Stimulated activated memory B cell treated with anti-CD40 and anti-IgM and Interleukin-4, amounts not matched to agents 10 μg/mL and 1 μg/mL and 100 μg/mL, for 72 hours (primary cell): ENCODE measurements at regions not wholly inside any gene's neighbourhood (a gene's known extent, or its start where the extent isn't known, plus 50 kb on each side); places are given as distances from the start of the nearest gene placed in this dataset.
"Not testable (repeated sequence)": the region's sequence is repeated elsewhere in the genome, so short reads cannot be mapped to it uniquely, and the experiment has no call there.

ENCODE experiments used
- ATAC-seq: fragments of 150-1000 bp; cut with Tn5 transposase; 2 replicates; pipeline ENCODE4 v1.10.0; 2021
- H3K27ac Mint-ChIP-seq: one replicate; pipeline ENCODE4 v1.8.0; 2022; ENCODE audit warnings: mild to moderate bottlenecking, mixed read lengths
- H3K27me3 Mint-ChIP-seq: one replicate; pipeline ENCODE4 v1.8.0; 2022; ENCODE audit warnings: mixed read lengths
- H3K36me3 Mint-ChIP-seq: one replicate; pipeline ENCODE4 v1.8.0; 2022; ENCODE audit warnings: mixed read lengths
- H3K4me1 Mint-ChIP-seq: one replicate; pipeline ENCODE4 v1.8.0; 2022; ENCODE audit warnings: mixed read lengths
- H3K4me3 Mint-ChIP-seq: one replicate; pipeline ENCODE4 v1.8.0; 2022; ENCODE audit warnings: mild to moderate bottlenecking, moderate library complexity, mixed read lengths
- H3K9me3 Mint-ChIP-seq: one replicate; pipeline ENCODE4 v1.8.0; 2022; ENCODE audit warnings: mixed read lengths

DNA sequence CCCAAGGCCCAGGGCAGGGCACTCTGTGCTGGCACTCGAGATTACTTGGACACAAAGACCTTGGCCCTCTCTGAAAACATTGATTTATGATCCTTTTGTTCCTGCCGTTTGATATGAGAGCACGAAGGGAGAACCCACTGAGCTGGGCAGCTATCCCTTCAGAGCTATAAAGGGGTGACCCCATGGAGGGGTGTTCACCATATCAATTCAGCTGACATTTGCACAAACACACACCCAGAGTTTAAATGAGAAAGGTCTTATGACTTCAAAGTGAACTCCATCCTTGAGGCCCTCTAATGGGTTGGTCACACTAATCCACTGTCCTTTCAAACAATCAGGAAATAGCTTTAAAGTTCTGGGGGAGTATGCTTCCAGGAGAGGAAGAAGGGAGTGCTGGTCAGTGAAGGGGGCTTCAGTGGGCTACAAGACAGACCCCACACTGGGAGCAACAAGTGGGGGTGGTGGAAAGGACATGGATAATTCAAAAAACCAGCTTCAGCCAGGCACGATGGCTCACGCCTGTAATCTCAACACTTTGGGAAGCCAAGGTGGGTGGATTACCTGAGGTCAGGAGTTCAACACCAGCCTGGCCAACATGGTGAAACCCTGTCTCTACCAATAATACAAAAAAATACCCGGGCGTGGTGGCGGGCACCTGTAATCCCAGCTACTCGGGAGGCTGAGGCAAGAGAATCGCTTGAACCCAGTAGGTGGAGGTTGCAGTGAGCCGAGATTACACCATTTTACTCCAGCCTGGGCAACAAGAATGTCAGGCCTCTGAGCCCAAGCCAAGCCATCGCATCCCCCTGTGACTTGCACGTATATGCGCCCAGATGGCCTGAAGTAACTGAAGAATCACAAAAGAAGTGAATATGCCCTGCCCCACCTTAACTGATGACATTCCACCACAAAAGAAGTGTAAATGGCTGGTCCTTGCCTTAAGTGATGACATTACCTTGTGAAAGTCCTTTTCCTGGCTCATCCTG, 97.1 kb upstream of the RAB4A start:
- H3K4me1 Mint-ChIP-seq, H3K4me3 Mint-ChIP-seq, H3K36me3 Mint-ChIP-seq, ATAC-seq, H3K27ac Mint-ChIP-seq, H3K27me3 Mint-ChIP-seq, H3K9me3 Mint-ChIP-seq: not testable (repeated sequence)

DNA sequence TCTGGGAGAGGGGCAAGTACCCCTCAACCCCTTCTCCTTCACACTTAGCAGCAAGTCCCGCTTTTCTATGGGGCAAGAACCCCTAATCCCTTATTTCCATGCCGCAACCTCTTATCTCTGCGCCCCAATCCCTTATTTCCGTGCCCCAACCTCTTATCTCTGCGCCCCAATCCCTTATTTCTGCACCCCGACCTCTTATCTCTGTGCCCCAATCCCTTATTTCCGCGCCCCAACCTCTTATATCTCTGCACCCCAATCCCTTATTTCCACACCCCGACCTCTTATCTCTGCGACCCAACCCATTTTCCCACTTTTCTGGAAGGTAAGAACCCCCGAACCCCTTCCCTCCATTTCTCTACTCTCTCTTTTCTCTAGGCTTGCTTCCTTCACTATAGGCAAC, 95.6 kb upstream of the RAB4A start:
- not testable (repeated sequence) for H3K4me1 Mint-ChIP-seq, H3K4me3 Mint-ChIP-seq, ATAC-seq, H3K27me3 Mint-ChIP-seq, H3K27ac Mint-ChIP-seq, H3K9me3 Mint-ChIP-seq, H3K36me3 Mint-ChIP-seq

DNA sequence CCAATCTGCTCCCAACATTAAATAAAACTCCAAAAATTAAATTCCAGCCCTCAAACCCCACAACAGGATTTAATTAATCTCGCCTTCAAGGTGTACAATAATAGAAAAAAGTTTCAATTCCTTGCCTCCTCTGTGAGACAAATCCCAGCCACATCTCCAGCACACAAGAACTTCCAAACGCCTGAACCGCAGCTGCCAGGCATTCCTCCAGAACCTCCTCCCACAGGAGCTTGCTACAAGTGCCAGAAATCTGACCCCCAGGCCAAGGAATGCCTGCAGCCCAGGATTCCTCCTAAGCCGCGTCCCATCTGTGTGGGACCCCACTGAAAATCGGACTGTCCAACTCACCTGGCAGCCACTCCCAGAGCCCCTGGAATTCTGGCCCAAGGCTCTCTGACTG, 94.5 kb upstream of the RAB4A start:
- H3K27ac Mint-ChIP-seq, H3K36me3 Mint-ChIP-seq, H3K9me3 Mint-ChIP-seq, H3K4me1 Mint-ChIP-seq, H3K4me3 Mint-ChIP-seq, ATAC-seq, H3K27me3 Mint-ChIP-seq: not testable (repeated sequence)

DNA sequence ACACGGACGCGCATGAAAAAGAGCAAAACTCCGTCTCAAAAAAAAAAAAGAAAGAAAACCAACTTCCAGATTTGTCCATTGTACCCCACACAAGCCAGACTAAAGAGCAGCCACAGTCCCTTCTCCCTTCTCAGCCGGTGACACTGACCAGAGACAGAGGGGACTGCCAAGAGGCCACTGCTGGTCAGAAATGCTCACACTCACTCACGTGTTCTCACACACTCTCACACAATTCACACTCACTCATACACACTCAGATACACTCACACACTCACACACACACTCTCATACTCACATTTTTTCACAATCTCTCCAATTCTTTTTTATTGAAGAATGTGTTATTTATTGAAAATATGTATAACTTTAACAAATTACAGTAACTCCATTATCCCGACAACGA, 90.8 kb upstream of the RAB4A start:
- Mint-ChIP-seq H3K27me3 (peaks cover 6% of the 10 kb centered on the region), H3K4me3 (no peak overlapping the region), H3K4me1 (no peaks in the 10 kb centered on the region), H3K9me3 (no peaks in the 10 kb centered on the region), H3K27ac (no peak overlapping the region), H3K36me3 (no peaks in the 10 kb centered on the region)
- ATAC-seq = no peak

DNA sequence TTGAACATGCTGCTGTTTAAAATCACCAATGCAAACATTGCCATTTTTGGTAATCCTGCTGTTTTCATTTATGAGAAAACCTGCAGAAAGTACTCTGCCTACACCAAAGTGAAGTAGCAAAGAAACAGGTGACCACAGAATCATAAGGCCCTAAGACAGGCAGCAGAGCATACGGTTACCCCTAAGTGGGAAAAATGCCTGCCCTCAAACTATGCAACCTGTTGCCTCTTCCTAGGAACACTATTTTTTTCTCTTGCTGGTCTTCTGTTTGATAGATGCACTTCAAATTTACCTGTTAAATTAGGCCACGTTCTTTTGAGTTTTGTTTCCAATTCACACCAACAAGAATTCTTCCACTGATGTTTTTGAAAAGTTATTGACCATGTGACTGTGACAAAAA, 89.5 kb upstream of the RAB4A start:
- H3K36me3 Mint-ChIP-seq = no peaks in the 10 kb centered on the region
- ATAC-seq = no peak
- no peaks in the 10 kb centered on the region for H3K4me1 Mint-ChIP-seq
- H3K9me3 Mint-ChIP-seq = no peaks in the 10 kb centered on the region
- no peak overlapping the region for H3K27ac Mint-ChIP-seq
- H3K4me3 Mint-ChIP-seq = no peak overlapping the region
- H3K27me3 Mint-ChIP-seq = peaks cover 11% of the 10 kb centered on the region

- Mint-ChIP-seq H3K9me3 (no peaks in the 10 kb centered on the region), H3K27me3 (peaks cover 25% of the 10 kb centered on the region), H3K4me3 (no peak overlapping the region), H3K4me1 (no peaks in the 10 kb centered on the region), H3K27ac (no peak overlapping the region), H3K36me3 (no peaks in the 10 kb centered on the region)
- ATAC-seq = no peak
Measured at GRCh38 chr1:229183588-229183987, 87.3 kb upstream of the RAB4A start.

DNA sequence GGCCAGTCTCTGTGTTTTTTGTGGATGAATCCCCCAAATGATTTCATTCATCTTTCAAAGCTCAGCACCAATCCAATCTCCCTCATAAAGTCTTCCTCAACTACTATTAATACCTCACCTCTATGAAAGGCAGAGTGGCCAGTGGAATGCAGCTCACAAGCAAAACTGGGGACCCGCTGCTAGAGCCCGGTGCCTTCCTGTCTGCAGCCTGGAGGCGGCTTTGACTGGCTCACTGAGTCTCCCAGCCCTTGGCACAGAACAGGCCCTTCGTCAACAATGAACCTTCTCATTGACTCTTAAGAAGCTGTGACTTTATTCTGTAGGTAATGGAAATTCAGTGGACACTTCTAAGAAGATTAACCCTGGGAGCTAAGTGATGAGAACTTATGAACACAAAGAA, 86.8 kb upstream of the RAB4A start:
- Mint-ChIP-seq H3K4me3 (no peak overlapping the region), H3K27me3 (peaks cover 25% of the 10 kb centered on the region), H3K36me3 (no peaks in the 10 kb centered on the region), H3K4me1 (no peaks in the 10 kb centered on the region), H3K27ac (no peak overlapping the region), H3K9me3 (no peaks in the 10 kb centered on the region)
- no peak for ATAC-seq

GRCh38 chr1:229185963-229186362, 84.9 kb upstream of the RAB4A start:
- Mint-ChIP-seq H3K27me3 (peaks cover 25% of the 10 kb centered on the region), H3K36me3 (no peaks in the 10 kb centered on the region), H3K4me3 (no peak overlapping the region), H3K9me3 (no peaks in the 10 kb centered on the region), H3K4me1 (no peaks in the 10 kb centered on the region), H3K27ac (no peak overlapping the region)
- no peak for ATAC-seq

- ATAC-seq = peak; percentile 10
- no peaks in the 10 kb centered on the region for H3K4me1 Mint-ChIP-seq
- H3K27ac Mint-ChIP-seq = no peak overlapping the region
- no peaks in the 10 kb centered on the region for H3K9me3 Mint-ChIP-seq
- H3K36me3 Mint-ChIP-seq = no peaks in the 10 kb centered on the region
- no peak overlapping the region for H3K4me3 Mint-ChIP-seq
- peaks cover 25% of the 10 kb centered on the region for H3K27me3 Mint-ChIP-seq
Measured at GRCh38 chr1:229186373-229187056, 84.4 kb upstream of the RAB4A start.

GRCh38 chr1:229190057-229190575, 80.8 kb upstream of the RAB4A start:
- no peak for ATAC-seq
- Mint-ChIP-seq H3K27me3 (peaks cover 19% of the 10 kb centered on the region), H3K36me3 (no peaks in the 10 kb centered on the region), H3K4me1 (no peaks in the 10 kb centered on the region), H3K9me3 (no peaks in the 10 kb centered on the region), H3K4me3 (no peak overlapping the region), H3K27ac (no peak overlapping the region)

- no peak overlapping the region for H3K4me3 Mint-ChIP-seq
- no peak overlapping the region for H3K27ac Mint-ChIP-seq
- H3K27me3 Mint-ChIP-seq = peaks cover 16% of the 10 kb centered on the region
- no peaks in the 10 kb centered on the region for H3K36me3 Mint-ChIP-seq
- ATAC-seq = no peak
- H3K4me1 Mint-ChIP-seq = no peaks in the 10 kb centered on the region
- H3K9me3 Mint-ChIP-seq = no peaks in the 10 kb centered on the region
Measured at GRCh38 chr1:229191066-229191674, 79.7 kb upstream of the RAB4A start.

DNA sequence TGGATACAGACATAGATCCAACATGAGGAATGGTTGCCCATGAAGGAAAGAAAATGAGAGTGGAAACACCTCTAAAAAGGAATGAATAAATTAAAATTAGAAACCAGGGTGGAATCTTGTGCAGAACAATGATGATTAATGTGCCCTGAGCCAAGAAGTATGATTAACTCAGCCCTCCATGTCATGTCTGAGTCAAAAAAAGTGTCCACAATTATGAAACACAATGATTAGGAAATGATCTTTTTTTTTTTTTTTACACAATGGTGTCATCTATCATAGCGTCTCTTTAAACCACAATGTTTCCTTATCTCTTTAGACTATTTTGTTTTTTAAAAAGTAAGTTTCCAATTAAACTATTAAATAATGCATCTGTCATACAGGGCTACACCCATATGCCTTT, 78.9 kb upstream of the RAB4A start:
- Mint-ChIP-seq H3K4me1 (no peaks in the 10 kb centered on the region), H3K36me3 (no peaks in the 10 kb centered on the region), H3K27me3 (peaks cover 9% of the 10 kb centered on the region), H3K27ac (no peak overlapping the region), H3K9me3 (no peaks in the 10 kb centered on the region), H3K4me3 (no peak overlapping the region)
- ATAC-seq = no peak

DNA sequence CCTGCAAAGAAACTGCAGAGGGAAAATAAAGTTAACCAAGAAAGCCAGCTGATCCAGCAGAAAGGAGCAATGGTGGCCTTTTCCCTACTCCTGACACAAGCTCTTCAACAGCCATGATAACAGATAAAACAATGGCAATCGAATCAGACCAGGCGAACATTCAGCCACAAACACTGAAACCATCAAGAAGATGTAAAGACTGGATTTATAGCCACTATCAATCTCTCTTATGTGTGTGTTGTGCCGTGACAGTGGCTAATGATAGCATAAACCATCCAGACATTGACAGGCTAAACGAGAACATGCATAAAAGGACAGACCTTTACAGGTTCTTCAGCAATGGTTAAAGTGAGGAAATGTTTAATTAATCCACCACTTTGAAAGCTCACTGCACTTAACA, 78.1 kb upstream of the RAB4A start:
- Mint-ChIP-seq H3K36me3 (no peaks in the 10 kb centered on the region), H3K4me1 (no peaks in the 10 kb centered on the region), H3K4me3 (no peak overlapping the region), H3K27me3 (peaks cover 2% of the 10 kb centered on the region), H3K27ac (no peak overlapping the region), H3K9me3 (no peaks in the 10 kb centered on the region)
- no peak for ATAC-seq

DNA sequence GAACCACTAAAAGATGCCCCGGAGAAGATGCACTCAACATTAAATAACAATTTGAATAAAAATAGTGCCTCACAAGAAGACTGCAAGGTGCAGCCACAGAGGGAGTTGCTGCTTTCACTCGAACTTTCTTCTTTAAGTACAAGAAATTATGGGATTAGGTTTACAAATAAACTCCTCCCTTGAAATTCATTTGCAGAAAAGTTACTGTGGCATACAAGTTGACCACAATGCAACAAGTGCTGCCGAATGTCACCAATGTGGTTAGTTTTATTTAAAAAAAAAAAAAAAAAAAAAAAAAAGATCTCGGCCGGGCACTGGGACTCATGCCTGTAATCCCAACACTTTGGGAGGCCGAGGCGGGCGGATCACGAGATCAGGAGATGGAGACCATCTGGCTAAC, 76.8 kb upstream of the RAB4A start:
- H3K27ac Mint-ChIP-seq = no peak overlapping the region
- H3K36me3 Mint-ChIP-seq = no peaks in the 10 kb centered on the region
- no peak for ATAC-seq
- H3K4me3 Mint-ChIP-seq = no peak overlapping the region
- peaks cover 4% of the 10 kb centered on the region for H3K4me1 Mint-ChIP-seq
- H3K27me3 Mint-ChIP-seq = no peaks in the 10 kb centered on the region
- H3K9me3 Mint-ChIP-seq = no peaks in the 10 kb centered on the region

GRCh38 chr1:229195246-229195645, 75.7 kb upstream of the RAB4A start:
- no peaks in the 10 kb centered on the region for H3K27me3 Mint-ChIP-seq
- ATAC-seq = no peak
- peaks cover 16% of the 10 kb centered on the region for H3K4me1 Mint-ChIP-seq
- no peak overlapping the region for H3K4me3 Mint-ChIP-seq
- H3K27ac Mint-ChIP-seq = no peak overlapping the region
- H3K36me3 Mint-ChIP-seq = no peaks in the 10 kb centered on the region
- H3K9me3 Mint-ChIP-seq = no peaks in the 10 kb centered on the region
